Gastrocnemius medialis (tissue), 4 donors: ENCODE measurements at regions not wholly inside any gene's neighbourhood (a gene's known extent, or its start where the extent isn't known, plus 50 kb on each side); places are given as distances from the start of the nearest gene placed in this dataset.
"Not testable (repeated sequence)": the region's sequence is repeated elsewhere in the genome, so short reads cannot be mapped to it uniquely, and the experiment has no call there.

Experiments
- ATAC-seq, 2 donors: fragments of 150-250 bp; one replicate each; pipeline ENCODE4 v1.9.1; 2016
- DNase-seq, 2 donors: peaks; one replicate each; pipeline ENCODE4 v3.0.0-alpha.2; 2019
- H3K27ac ChIP-seq, 4 donors: fragments of 200-600 bp; sonication (generic); 1 replicate in 1 of 4; 2 replicates in 3 of 4; pipeline ENCODE4 v1.5.1; 2016 to 2018; ENCODE audit warnings: mild to moderate bottlenecking in 2 of 4, moderate library complexity in 1 of 4
- H3K27me3 ChIP-seq, 3 donors: fragments of 200-600 bp; sonication (generic) in 2 of 3; 1 replicate in 1 of 3; 2 replicates in 2 of 3; pipeline versions ENCODE4 v1.5.1 to v1.6.0; 2016 to 2019; ENCODE audit warnings: mild to moderate bottlenecking in 1 of 3, moderate library complexity in 1 of 3
- H3K36me3 ChIP-seq, 2 donors: fragments of 200-600 bp; sonication (generic) in 1 of 2; one replicate each; pipeline ENCODE4 v1.5.1; 2017 to 2018
- H3K4me1 ChIP-seq, 2 donors: fragments of 200-600 bp; sonication (generic) in 1 of 2; one replicate each; pipeline ENCODE4 v1.5.1; 2016 to 2017; ENCODE audit warnings: mild to moderate bottlenecking in 2 of 2
- H3K4me3 ChIP-seq, 4 donors: fragments of 200-600 bp; sonication (generic) in 3 of 4; 1 replicate in 1 of 4; 2 replicates in 3 of 4; pipeline ENCODE4 v1.5.1; 2016 to 2019; ENCODE audit warnings: mild to moderate bottlenecking in 2 of 4
- H3K9me3 ChIP-seq, 3 donors: fragments of 200-600 bp; sonication (generic) in 2 of 3; 1 replicate in 1 of 3; 2 replicates in 2 of 3; pipeline ENCODE4 v1.5.1; 2016 to 2019
- POLR2A ChIP-seq, 2 donors: fragments of 450-650 bp; IDR thresholded peaks; one replicate each; pipeline ENCODE4 v1.6.1; 2017; ENCODE audit warnings: antibody characterized with exemption in 2 of 2, mild to moderate bottlenecking in 2 of 2, moderate library complexity in 2 of 2
- in situ Hi-C, 4 donors: fragments of 200-750 bp; cut with MboI; loops; one replicate each; pipeline versions ENCODE4 v1.15.0 to v1.8.0; 2017; ENCODE audit warnings: low sequenced_read_pairs in 4 of 4
- intact Hi-C: fragments of 100-400 bp; cut with DNase I; formaldehyde crosslinking; loops from one replicate; pipeline ENCODE4 v1.15.1; 2023; ENCODE audit warnings: low total_unique reads
- TF ChIP-seq, protein P1 (sequence below), 5 experiments: fragments of 450-650 bp in 3 of 5; fragments of 200-600 bp in 2 of 5; sonication (generic) in 2 of 5; IDR thresholded peaks in 4 of 5; conservative IDR thresholded peaks in 1 of 5; 1 replicate in 4 of 5; 2 replicates in 1 of 5; pipeline ENCODE4 v1.5.1; 2016 to 2019; ENCODE audit warnings: antibody characterized with exemption in 5 of 5, mild to moderate bottlenecking in 3 of 5, moderate library complexity in 3 of 5

DNA sequence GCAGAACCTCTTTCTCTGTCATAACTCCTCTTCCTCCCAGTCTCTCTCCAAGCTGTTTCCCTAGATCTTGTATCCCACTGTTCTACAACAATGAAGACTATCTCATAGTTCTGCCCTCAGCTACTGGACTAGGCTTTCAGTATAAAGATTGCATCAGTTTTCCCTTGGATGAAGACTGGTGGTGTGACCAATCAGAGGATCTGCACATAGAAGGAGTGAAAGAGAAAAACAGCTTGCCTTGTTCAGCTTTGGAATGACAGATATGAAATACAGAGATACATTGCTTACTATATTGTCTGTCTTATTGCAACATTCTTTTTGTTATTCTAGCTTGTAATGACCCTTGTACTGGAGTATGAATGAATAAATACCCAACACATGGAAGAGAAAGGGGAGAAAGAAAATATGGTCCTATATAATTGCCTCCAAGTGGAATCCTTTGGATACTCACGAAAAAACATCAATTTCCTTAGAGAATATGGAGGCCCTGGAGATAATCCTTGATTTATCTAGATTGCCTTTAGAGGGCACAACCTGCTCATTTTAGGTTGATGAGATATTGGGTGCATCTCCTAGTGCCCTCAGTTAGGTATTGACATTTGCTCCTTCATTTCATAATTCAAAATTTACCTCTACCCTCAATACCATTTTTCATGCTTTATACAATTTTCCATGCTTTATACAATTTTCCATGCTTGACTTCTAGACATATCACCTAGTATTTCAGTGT is 395.8 kb downstream of the NAF1 start:
- no peak for DNase-seq
- H3K4me3 ChIP-seq = no peak overlapping the region

DNA sequence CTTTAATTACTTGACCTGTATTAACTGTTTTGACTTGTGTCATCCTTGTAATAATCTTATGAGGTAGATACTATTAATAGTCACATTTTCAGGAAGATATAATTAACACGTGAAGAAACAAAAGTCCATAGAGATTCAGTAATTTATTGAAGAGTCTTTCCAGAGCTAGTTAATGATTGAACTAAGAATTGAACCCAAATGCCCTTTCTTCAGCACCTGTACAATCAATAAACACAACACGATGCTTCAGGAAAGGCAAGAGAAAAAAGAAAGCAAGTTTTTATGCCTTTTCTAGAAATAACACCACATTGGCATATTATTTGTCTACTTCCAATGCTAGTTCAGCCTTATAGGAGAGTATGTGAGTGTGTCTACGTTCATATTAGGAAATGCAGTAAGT is 399.6 kb downstream of the NAF1 start:
- intact Hi-C loops = no loop called here
- Histone ChIP-seq H3K4me3 (no peak overlapping the region), H3K27me3 (no peaks in the 10 kb centered on the region), H3K4me1 (no peaks in the 10 kb centered on the region), H3K36me3 (no peaks in the 10 kb centered on the region), H3K9me3 (no peaks in the 10 kb centered on the region), H3K27ac (no peak overlapping the region)
- ATAC-seq = no peak
- in situ Hi-C loops = no loop called here
- no peak for DNase-seq
- TF ChIP-seq, protein P1, sequence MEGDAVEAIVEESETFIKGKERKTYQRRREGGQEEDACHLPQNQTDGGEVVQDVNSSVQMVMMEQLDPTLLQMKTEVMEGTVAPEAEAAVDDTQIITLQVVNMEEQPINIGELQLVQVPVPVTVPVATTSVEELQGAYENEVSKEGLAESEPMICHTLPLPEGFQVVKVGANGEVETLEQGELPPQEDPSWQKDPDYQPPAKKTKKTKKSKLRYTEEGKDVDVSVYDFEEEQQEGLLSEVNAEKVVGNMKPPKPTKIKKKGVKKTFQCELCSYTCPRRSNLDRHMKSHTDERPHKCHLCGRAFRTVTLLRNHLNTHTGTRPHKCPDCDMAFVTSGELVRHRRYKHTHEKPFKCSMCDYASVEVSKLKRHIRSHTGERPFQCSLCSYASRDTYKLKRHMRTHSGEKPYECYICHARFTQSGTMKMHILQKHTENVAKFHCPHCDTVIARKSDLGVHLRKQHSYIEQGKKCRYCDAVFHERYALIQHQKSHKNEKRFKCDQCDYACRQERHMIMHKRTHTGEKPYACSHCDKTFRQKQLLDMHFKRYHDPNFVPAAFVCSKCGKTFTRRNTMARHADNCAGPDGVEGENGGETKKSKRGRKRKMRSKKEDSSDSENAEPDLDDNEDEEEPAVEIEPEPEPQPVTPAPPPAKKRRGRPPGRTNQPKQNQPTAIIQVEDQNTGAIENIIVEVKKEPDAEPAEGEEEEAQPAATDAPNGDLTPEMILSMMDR (IDR thresholded peaks at IDR 0.05 in 4 of 5, conservative IDR thresholded peaks at IDR 0.05 in 1 of 5) = no peak
- no peak for TF ChIP-seq POLR2A (IDR thresholded peaks at IDR 0.05)

More for the DNA sequence above, 395.8 kb downstream of the NAF1 start:
- in situ Hi-C loops = no loop called here
- no peaks in the 10 kb centered on the region for H3K9me3 ChIP-seq
- H3K27me3 ChIP-seq = no peaks in the 10 kb centered on the region
- intact Hi-C loops = no loop called here
- TF ChIP-seq, protein P1 (IDR thresholded peaks at IDR 0.05 in 4 of 5, conservative IDR thresholded peaks at IDR 0.05 in 1 of 5) = no peak
- TF ChIP-seq POLR2A (IDR thresholded peaks at IDR 0.05) = no peak
- no peak overlapping the region for H3K27ac ChIP-seq
- no peak for ATAC-seq
- H3K36me3 ChIP-seq = no peaks in the 10 kb centered on the region
- H3K4me1 ChIP-seq = no peaks in the 10 kb centered on the region

DNA sequence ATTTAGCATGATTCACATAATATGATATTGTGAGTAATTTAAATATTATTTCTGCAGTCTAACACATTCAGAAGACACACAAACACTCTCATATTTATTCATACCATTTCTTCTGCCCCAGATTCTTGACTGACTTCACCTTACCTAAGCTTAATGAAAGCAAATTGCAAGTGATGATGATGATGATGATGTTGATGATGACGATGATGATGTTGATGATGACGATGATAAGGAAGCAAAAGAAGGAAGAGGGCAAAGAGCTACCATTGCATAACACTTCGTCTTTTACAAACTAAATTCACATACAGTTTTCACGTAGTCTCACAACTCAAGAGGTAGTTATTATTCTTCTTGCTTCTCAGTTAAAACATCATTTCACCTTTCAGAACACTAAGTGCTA is 404.7 kb downstream of the NAF1 start:
- ATAC-seq (no peak), DNase-seq (no peak)
- H3K27ac ChIP-seq = no peak overlapping the region
- no peak overlapping the region for H3K4me3 ChIP-seq
- no peaks in the 10 kb centered on the region for H3K9me3 ChIP-seq
- H3K36me3 ChIP-seq = no peaks in the 10 kb centered on the region
- no peaks in the 10 kb centered on the region for H3K4me1 ChIP-seq
- in situ Hi-C loops (no loop called here), intact Hi-C loops (no loop called here)
- H3K27me3 ChIP-seq = no peaks in the 10 kb centered on the region
- no peak for TF ChIP-seq POLR2A (IDR thresholded peaks at IDR 0.05)
- TF ChIP-seq, protein P1 (IDR thresholded peaks at IDR 0.05 in 4 of 5, conservative IDR thresholded peaks at IDR 0.05 in 1 of 5) = no peak

DNA sequence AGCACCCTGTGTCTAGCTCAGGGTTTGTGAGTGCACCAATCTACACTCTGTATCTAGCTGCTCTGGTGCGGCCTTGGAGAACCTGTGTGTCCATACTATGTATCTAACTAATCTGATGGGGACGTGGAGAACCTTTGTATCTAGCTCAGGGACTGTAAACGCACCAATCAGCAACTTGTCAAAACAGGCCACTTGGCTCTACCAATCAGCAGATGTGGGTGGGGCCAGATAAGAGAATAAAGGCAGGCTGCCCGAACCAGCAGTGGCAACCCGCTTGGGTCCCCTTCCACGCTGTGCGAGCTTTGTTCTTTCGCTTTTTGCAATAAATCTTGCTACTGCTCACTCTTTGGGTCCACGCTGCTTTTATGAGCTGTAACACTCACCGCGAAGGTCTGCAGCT is 426.5 kb downstream of the NAF1 start:
- intact Hi-C loops, ATAC-seq, in situ Hi-C loops, H3K27me3 ChIP-seq, DNase-seq, H3K4me1 ChIP-seq, H3K27ac ChIP-seq, H3K36me3 ChIP-seq, H3K4me3 ChIP-seq, H3K9me3 ChIP-seq: not testable (repeated sequence)

DNA sequence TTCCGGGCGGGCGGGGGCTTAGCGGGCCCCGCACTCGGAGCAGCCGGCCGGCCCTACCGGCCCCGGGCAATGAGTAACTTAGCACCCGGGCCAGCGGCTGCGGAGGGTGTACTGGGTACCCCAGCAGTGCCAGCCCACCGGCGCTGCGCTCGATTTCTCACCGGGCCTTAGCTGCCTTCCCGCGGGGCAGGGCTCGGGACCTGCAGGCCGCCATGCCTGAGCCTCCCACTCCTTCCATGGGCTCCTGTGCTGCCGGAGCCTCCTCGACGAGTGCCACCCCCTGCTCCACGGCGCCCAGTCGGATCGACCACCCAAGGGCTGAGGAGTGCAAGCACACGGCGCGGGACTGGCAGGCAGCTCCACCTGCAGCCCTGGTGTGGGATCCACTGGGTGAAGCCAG is 427.1 kb downstream of the NAF1 start:
- H3K4me1 ChIP-seq, H3K27me3 ChIP-seq, H3K4me3 ChIP-seq, H3K36me3 ChIP-seq, ATAC-seq, H3K27ac ChIP-seq, DNase-seq, H3K9me3 ChIP-seq, intact Hi-C loops, in situ Hi-C loops: not testable (repeated sequence)

DNA sequence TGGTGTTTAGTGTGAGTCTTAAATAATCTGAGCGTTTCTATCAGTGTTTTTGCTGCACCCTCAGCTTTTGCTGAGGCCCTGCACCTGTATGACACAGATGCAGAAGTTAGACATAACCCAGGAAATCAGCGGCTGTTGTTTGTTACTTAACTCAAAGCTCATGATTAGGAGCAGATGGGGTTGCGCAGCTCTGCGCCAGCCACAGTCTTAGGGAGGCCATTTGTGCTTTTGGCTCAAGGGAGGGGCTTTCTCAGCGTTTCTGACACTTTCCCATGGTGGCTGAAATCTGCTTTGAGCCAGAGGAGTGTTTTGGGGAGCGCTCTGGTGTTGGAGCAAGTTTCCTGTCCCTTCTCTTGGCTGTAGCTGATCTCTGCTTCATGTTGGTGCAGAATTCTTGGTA is 433.8 kb downstream of the NAF1 start:
- no peaks in the 10 kb centered on the region for H3K9me3 ChIP-seq
- H3K36me3 ChIP-seq = no peaks in the 10 kb centered on the region
- intact Hi-C loops = no loop called here
- peaks cover 0 to 7% of the 10 kb centered on the region in 2 donors for H3K4me1 ChIP-seq
- in situ Hi-C loops = no loop called here
- H3K27me3 ChIP-seq = no peaks in the 10 kb centered on the region
- no peak overlapping the region for H3K27ac ChIP-seq
- DNase-seq (no peak), ATAC-seq (no peak)
- no peak overlapping the region for H3K4me3 ChIP-seq
- TF ChIP-seq POLR2A (IDR thresholded peaks at IDR 0.05) = no peak
- TF ChIP-seq, protein P1 (IDR thresholded peaks at IDR 0.05 in 4 of 5, conservative IDR thresholded peaks at IDR 0.05 in 1 of 5) = no peak
